ENCODE measurements at regions not wholly inside any gene's neighbourhood (a gene's known extent, or its start where the extent isn't known, plus 50 kb on each side); places are given as distances from the start of the nearest gene placed in this dataset.

- Mint-ChIP-seq H3K9me3 (ENCODE audit: unreplicated experiment) (peaks cover 18% of the 10 kb centered on the region), H3K4me3 (ENCODE audit: unreplicated experiment) (no peak overlapping the region), H3K36me3 (ENCODE audit: insufficient read depth, unreplicated experiment) (no peaks in the 10 kb centered on the region), H3K27me3 (ENCODE audit: insufficient read depth, unreplicated experiment) (no peaks in the 10 kb centered on the region), H3K4me1 (ENCODE audit: low read depth, unreplicated experiment) (peaks cover 8% of the 10 kb centered on the region), H3K27ac (ENCODE audit: unreplicated experiment) (no peak overlapping the region)
- H3K36me3 ChIP-seq (ENCODE audit: control insufficient read depth, insufficient read depth, low read length): no peaks in the 10 kb centered on the region
- peaks cover 48% of the 10 kb centered on the region for H3K4me1 ChIP-seq
- H3K9me3 ChIP-seq: peaks cover 5% of the 10 kb centered on the region; the same call in 1 of the 2 replicates
- ChIA-PET POLR2A (no interaction called here), CTCF (no interaction called here)
- no peak overlapping the region for H3K4me3 ChIP-seq (ENCODE audit: low read depth, low read length)
- no peak for DNase-seq
- intact Hi-C loops (cut with micrococcal nuclease; ENCODE audit: unreplicated experiment): loop anchor here (1.0 to 2.0 kb wide), 4 partner anchors 9 to 59 kb away; no protein-coding TSS in a partner anchor
- TF ChIP-seq, protein P1, sequence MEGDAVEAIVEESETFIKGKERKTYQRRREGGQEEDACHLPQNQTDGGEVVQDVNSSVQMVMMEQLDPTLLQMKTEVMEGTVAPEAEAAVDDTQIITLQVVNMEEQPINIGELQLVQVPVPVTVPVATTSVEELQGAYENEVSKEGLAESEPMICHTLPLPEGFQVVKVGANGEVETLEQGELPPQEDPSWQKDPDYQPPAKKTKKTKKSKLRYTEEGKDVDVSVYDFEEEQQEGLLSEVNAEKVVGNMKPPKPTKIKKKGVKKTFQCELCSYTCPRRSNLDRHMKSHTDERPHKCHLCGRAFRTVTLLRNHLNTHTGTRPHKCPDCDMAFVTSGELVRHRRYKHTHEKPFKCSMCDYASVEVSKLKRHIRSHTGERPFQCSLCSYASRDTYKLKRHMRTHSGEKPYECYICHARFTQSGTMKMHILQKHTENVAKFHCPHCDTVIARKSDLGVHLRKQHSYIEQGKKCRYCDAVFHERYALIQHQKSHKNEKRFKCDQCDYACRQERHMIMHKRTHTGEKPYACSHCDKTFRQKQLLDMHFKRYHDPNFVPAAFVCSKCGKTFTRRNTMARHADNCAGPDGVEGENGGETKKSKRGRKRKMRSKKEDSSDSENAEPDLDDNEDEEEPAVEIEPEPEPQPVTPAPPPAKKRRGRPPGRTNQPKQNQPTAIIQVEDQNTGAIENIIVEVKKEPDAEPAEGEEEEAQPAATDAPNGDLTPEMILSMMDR (IDR thresholded peaks at IDR 0.05; ENCODE audit: insufficient read depth in 1 of 2, low read depth in 1 of 2, low read length in 1 of 2, severe bottlenecking in 1 of 2, unreplicated experiment in 1 of 2): no peak
- no TSS peak for BruUV-seq (replicated peaks)
- H3K27me3 ChIP-seq (replicated peaks; ENCODE audit: control insufficient read depth, insufficient read depth, low read length): no peaks in the 10 kb centered on the region
These were observed 1263.5 kb downstream of the PCDH7 start for GRCh38 chr4:31983677-31984076.

DNA sequence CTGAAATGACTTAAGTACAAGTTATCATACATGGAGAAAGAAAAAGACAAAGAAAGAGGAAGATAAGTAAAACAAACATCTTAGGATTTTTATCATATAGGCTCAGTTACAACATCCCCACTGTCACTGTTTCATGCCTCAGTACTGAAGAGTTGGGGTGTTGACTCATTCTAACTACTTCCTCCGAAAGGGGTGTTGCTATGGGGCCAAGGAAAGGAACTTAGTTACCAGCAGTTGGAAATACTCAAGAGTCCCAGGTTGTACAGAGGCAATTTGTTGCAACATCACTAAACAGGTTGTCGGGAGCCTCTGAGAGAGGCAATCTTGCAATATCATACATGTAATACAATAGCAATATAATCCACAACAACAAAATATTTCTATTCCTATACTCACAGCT lies 1264.7 kb downstream of the PCDH7 start:
- Mint-ChIP-seq H3K4me3 (ENCODE audit: unreplicated experiment) (no peak overlapping the region), H3K4me1 (ENCODE audit: low read depth, unreplicated experiment) (peaks cover 10% of the 10 kb centered on the region), H3K9me3 (ENCODE audit: unreplicated experiment) (peaks cover 11% of the 10 kb centered on the region), H3K27me3 (ENCODE audit: insufficient read depth, unreplicated experiment) (no peaks in the 10 kb centered on the region), H3K27ac (ENCODE audit: unreplicated experiment) (peak overlapping the region; percentile 2), H3K36me3 (ENCODE audit: insufficient read depth, unreplicated experiment) (no peaks in the 10 kb centered on the region)
- Histone ChIP-seq H3K27me3 (replicated peaks; ENCODE audit: control insufficient read depth, insufficient read depth, low read length) (no peaks in the 10 kb centered on the region), H3K9me3 (no peaks in the 10 kb centered on the region), H3K4me1 (peaks cover 48% of the 10 kb centered on the region), H3K36me3 (ENCODE audit: control insufficient read depth, insufficient read depth, low read length) (no peaks in the 10 kb centered on the region), H3K4me3 (ENCODE audit: low read depth, low read length) (no peak overlapping the region)
- ChIA-PET CTCF (no interaction called here), POLR2A (no interaction called here)
- intact Hi-C loops (cut with micrococcal nuclease; ENCODE audit: unreplicated experiment): loop anchor here (1.0 to 2.0 kb wide), 4 partner anchors 7 to 58 kb away; no protein-coding TSS in a partner anchor
- BruUV-seq (replicated peaks): no TSS peak
- peak; percentile 69 to 71 for DNase-seq
- TF ChIP-seq, protein P1 (IDR thresholded peaks at IDR 0.05; ENCODE audit: insufficient read depth in 1 of 2, low read depth in 1 of 2, low read length in 1 of 2, severe bottlenecking in 1 of 2, unreplicated experiment in 1 of 2): no peak

DNA sequence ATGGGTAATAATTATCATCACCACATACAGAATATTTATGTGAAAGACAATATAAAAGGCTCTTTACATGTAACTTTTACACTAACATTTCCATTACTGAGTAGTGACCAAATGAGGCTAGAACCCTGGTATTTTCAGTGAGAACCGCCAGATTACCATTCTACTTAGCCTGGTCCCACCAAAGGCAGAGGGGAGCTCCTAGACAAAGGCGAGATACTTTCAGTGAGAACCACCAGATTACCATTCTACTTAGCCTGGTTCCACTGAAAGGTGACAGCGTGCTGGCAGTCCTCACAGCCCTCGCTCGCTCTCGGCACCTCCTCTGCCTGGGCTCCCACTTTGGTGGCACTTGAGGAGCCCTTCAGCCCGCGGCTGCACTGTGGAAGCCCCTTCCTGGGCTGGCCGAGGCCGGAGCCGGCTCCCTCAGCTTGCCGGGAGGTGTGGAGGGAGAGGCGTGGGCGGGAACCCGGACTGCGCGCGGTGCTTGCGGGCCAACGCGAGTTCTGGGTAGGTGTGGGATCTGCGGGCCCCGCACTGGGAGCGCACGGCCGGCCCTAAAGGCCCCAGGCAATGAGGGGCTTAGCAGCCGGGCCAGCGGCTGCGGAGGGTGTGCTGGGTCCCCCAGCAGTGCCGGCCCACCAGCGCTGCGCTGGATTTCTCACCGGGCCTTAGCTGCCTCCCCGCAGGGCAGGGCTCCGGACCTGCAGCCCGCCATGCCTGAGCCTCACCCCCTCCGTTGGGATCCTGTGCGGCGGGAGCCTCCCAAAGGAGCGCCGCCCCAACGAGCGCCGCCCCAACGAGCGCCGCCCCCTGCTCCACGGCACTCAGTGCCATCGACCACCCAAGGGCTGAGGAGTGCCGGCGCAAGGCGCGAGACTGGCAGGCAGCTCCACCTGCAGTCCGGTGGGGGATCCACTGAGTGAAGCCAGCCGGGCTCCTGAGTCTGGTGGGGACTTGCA lies 1276.1 kb downstream of the PCDH7 start:
- Histone ChIP-seq H3K4me1 (peaks cover 15% of the 10 kb centered on the region), H3K27me3 (replicated peaks; ENCODE audit: control insufficient read depth, insufficient read depth, low read length) (no peaks in the 10 kb centered on the region), H3K36me3 (ENCODE audit: control insufficient read depth, insufficient read depth, low read length) (no peaks in the 10 kb centered on the region), H3K4me3 (ENCODE audit: low read depth, low read length) (no peak overlapping the region), H3K9me3 (no peaks in the 10 kb centered on the region)
- no TSS peak for BruUV-seq (replicated peaks)
- ChIA-PET CTCF (no interaction called here), POLR2A (no interaction called here)
- Mint-ChIP-seq H3K27me3 (ENCODE audit: insufficient read depth, unreplicated experiment) (no peaks in the 10 kb centered on the region), H3K9me3 (ENCODE audit: unreplicated experiment) (no peaks in the 10 kb centered on the region), H3K4me1 (ENCODE audit: low read depth, unreplicated experiment) (peaks cover 14% of the 10 kb centered on the region), H3K36me3 (ENCODE audit: insufficient read depth, unreplicated experiment) (peaks cover 5% of the 10 kb centered on the region), H3K27ac (ENCODE audit: unreplicated experiment) (no peak overlapping the region), H3K4me3 (ENCODE audit: unreplicated experiment) (no peak overlapping the region)
- DNase-seq: no peak
- TF ChIP-seq, protein P1 (IDR thresholded peaks at IDR 0.05; ENCODE audit: insufficient read depth in 1 of 2, low read depth in 1 of 2, low read length in 1 of 2, severe bottlenecking in 1 of 2, unreplicated experiment in 1 of 2): no peak
- intact Hi-C loops (cut with micrococcal nuclease; ENCODE audit: unreplicated experiment): no loop called here

Measured in Caco-2 (cell line).